ENCODE measurements at regions not wholly inside any gene's neighbourhood (a gene's known extent, or its start where the extent isn't known, plus 50 kb on each side); places are given as distances from the start of the nearest gene placed in this dataset.

DNA sequence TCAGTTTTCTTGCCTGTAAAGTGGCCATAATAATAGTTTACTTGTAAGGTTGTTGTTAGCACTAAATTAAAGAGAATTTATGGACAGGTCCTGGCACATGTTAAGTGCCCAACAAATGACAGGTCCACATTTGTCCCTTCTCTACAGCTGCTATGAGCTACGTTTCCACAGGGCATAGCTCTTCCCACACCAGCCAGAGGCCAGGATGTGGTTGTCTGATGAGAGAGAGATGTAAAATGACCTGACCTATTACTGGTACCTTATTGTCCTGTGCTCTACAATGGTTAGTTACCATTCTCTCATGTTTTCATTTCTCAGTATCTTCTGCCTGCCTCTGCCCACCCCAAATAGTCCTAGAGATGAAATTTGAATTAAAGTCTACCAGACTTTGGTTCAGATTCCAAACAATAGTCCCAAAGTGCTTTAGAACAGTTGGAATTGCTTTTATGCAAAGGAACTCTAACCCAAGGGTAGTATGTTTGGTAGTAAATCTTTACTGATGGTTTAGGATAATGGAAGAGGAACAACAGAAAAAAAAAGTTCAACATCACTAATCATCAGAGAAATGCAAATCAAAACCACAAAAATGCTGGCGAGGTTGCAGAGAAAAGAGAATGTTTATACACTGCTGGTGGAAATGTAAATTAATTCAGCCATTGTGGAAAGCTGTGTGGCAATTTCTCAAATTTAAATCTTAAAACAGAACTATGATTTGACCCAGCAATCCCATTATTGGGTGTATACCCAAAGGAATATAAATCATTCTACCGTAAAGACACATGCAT, 57.1 kb upstream of the ANKFN1 start (continued):
- TF ChIP-seq ARID4B (CRISPR knock-in tag; IDR thresholded peaks at IDR 0.05; ENCODE audit: borderline replicate concordance), result no peak

DNA sequence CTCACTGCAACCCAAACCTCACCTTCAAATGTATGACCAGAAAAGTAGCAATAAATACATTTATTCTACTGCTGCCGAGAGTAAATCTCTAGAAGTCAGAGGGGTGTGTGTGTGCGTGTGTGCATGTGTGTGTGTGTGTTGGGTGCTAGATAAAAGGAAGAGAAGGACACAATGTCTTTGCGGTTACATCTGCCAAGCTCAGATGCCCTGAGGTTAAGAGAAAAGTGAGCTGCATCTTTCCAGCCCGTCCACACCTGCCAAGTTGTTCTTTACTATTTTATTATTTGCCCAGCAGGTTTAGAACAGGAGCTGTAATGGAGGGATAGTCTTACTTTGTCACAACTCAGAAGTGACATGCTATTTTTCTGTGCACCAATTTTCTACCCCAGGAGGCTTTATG, 54.5 kb upstream of the ANKFN1 start:
- no peaks in the 10 kb centered on the region; the same call in 1 of the 2 replicates for H3K9me3 Mint-ChIP-seq
- ATAC-seq (no peak), DNase-seq (ENCODE audit: low spot score) (no peak)
- no peak overlapping the region for H3K27ac Mint-ChIP-seq
- POLR2A ChIA-PET, result no interaction called here
- no peaks in the 10 kb centered on the region for H3K36me3 Mint-ChIP-seq
- peaks cover 3% of the 10 kb centered on the region; the same call in 1 of the 2 replicates for H3K4me1 Mint-ChIP-seq
- no peaks in the 10 kb centered on the region; the same call in 1 of the 2 replicates for H3K27me3 Mint-ChIP-seq (ENCODE audit: low read depth)
- H3K4me3 Mint-ChIP-seq, result no peak overlapping the region
- CTCF ChIA-PET, result no interaction called here
- TF ChIP-seq NR2C2 (CRISPR knock-in tag; IDR thresholded peaks at IDR 0.05) (no peak), SP1 (CRISPR knock-in tag; conservative IDR thresholded peaks at IDR 0.05) (no peak), SMAD3 (CRISPR knock-in tag; IDR thresholded peaks at IDR 0.05; ENCODE audit: borderline replicate concordance) (no peak), ZNF219 (CRISPR knock-in tag; IDR thresholded peaks at IDR 0.05; ENCODE audit: borderline replicate concordance) (no peak), GRHL2 (CRISPR knock-in tag; IDR thresholded peaks at IDR 0.05; ENCODE audit: insufficient replicate concordance, severe bottlenecking) (no peak), CREB1 (CRISPR knock-in tag; IDR thresholded peaks at IDR 0.05) (no peak), KAT7 (CRISPR knock-in tag; IDR thresholded peaks at IDR 0.05; ENCODE audit: borderline replicate concordance) (no peak), NR3C1 (CRISPR knock-in tag; conservative IDR thresholded peaks at IDR 0.05; ENCODE audit: low read depth) (no peak), ELF4 (CRISPR knock-in tag; IDR thresholded peaks at IDR 0.05; ENCODE audit: low read depth) (no peak), RELA (CRISPR knock-in tag; IDR thresholded peaks at IDR 0.05; ENCODE audit: borderline replicate concordance) (no peak)
- TF ChIP-seq, protein P1, sequence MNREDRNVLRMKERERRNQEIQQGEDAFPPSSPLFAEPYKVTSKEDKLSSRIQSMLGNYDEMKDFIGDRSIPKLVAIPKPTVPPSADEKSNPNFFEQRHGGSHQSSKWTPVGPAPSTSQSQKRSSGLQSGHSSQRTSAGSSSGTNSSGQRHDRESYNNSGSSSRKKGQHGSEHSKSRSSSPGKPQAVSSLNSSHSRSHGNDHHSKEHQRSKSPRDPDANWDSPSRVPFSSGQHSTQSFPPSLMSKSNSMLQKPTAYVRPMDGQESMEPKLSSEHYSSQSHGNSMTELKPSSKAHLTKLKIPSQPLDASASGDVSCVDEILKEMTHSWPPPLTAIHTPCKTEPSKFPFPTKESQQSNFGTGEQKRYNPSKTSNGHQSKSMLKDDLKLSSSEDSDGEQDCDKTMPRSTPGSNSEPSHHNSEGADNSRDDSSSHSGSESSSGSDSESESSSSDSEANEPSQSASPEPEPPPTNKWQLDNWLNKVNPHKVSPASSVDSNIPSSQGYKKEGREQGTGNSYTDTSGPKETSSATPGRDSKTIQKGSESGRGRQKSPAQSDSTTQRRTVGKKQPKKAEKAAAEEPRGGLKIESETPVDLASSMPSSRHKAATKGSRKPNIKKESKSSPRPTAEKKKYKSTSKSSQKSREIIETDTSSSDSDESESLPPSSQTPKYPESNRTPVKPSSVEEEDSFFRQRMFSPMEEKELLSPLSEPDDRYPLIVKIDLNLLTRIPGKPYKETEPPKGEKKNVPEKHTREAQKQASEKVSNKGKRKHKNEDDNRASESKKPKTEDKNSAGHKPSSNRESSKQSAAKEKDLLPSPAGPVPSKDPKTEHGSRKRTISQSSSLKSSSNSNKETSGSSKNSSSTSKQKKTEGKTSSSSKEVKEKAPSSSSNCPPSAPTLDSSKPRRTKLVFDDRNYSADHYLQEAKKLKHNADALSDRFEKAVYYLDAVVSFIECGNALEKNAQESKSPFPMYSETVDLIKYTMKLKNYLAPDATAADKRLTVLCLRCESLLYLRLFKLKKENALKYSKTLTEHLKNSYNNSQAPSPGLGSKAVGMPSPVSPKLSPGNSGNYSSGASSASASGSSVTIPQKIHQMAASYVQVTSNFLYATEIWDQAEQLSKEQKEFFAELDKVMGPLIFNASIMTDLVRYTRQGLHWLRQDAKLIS (CRISPR knock-in tag; IDR thresholded peaks at IDR 0.05; ENCODE audit: borderline replicate concordance), result no peak
- TF ChIP-seq, protein P2, sequence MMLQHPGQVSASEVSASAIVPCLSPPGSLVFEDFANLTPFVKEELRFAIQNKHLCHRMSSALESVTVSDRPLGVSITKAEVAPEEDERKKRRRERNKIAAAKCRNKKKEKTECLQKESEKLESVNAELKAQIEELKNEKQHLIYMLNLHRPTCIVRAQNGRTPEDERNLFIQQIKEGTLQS (CRISPR knock-in tag; conservative IDR thresholded peaks at IDR 0.05), result no peak
- TF ChIP-seq, protein P3, sequence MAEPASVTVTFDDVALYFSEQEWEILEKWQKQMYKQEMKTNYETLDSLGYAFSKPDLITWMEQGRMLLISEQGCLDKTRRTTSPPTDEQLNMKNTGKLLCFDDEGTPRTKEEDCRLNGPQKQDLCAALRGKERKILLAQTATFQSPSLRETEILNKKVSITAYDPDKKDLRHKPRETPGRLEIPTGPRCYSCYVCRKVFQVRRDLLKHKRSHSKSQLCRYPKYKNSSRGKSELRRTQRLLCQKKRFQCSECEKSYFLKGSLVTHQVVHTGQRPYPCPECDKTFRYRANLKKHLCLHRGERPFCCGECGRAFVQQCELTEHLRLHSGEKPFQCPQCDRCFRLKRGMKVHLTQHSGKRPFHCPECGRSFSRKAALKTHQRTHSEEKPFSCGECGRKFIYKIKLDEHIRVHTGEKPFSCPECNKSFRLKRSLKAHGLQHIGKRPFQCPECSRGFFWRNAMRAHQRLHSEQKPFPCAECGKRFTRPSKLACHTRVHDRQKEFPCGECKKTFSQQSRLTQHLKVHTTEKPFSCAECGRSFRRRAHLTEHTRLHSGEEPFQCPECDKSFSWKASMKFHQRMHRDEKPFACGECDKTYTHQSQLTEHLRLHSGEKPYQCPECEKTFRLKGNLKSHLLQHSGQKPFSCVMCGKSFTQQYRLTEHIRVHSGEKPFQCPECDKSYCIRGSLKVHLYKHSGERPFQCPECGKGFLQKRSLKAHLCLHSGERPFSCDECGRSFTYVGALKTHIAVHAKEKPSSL (CRISPR knock-in tag; conservative IDR thresholded peaks at IDR 0.05), result no peak
- TF ChIP-seq, protein P4, sequence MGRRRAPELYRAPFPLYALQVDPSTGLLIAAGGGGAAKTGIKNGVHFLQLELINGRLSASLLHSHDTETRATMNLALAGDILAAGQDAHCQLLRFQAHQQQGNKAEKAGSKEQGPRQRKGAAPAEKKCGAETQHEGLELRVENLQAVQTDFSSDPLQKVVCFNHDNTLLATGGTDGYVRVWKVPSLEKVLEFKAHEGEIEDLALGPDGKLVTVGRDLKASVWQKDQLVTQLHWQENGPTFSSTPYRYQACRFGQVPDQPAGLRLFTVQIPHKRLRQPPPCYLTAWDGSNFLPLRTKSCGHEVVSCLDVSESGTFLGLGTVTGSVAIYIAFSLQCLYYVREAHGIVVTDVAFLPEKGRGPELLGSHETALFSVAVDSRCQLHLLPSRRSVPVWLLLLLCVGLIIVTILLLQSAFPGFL (CRISPR knock-in tag; IDR thresholded peaks at IDR 0.05; ENCODE audit: borderline replicate concordance), result no peak
